ENCODE measurements at regions not wholly inside any gene's neighbourhood (a gene's known extent, or its start where the extent isn't known, plus 50 kb on each side); places are given as distances from the start of the nearest gene placed in this dataset.

- TF ChIP-seq EP300 (IDR thresholded peaks at IDR 0.05) (no peak), CTCF (IDR thresholded peaks at IDR 0.05) (no peak)
These were observed 160.8 kb upstream of the TMPO start for GRCh38 chr12:98354520-98355035.

Measured in tibial nerve (tissue), 4 donors.